Thyroid gland (tissue), 4 donors: ENCODE measurements at regions not wholly inside any gene's neighbourhood (a gene's known extent, or its start where the extent isn't known, plus 50 kb on each side); places are given as distances from the start of the nearest gene placed in this dataset.

Source experiments
- DNase-seq, 2 donors: peaks; one replicate each; pipeline ENCODE4 v3.0.0-alpha.2; 2019
- H3K27ac ChIP-seq, 3 donors: fragments of 200-600 bp; sonication (generic); 1 replicate in 2 of 3; 2 replicates in 1 of 3; pipeline ENCODE4 v1.5.1; 2016 to 2019; ENCODE audit warnings: mild to moderate bottlenecking in 1 of 3, moderate library complexity in 1 of 3
- H3K27me3 ChIP-seq: fragments of 200-600 bp; sonication (generic); one replicate; pipeline ENCODE4 v1.5.1; 2019
- H3K36me3 ChIP-seq, 2 donors: fragments of 200-600 bp; sonication (generic); one replicate each; pipeline ENCODE4 v1.5.1; 2016 to 2019
- H3K4me1 ChIP-seq, 2 donors: fragments of 200-600 bp; sonication (generic); one replicate each; pipeline ENCODE4 v1.5.1; 2017 to 2019
- H3K4me3 ChIP-seq, 3 donors: fragments of 200-600 bp; sonication (generic); replicated peaks in 1 of 3; 1 replicate in 2 of 3; 2 replicates in 1 of 3; pipeline ENCODE4 v1.5.1; 2016; ENCODE audit warnings: mild to moderate bottlenecking in 1 of 3
- H3K9me3 ChIP-seq: fragments of 200-600 bp; sonication (generic); one replicate; pipeline ENCODE4 v1.5.1; 2017
- CTCF ChIP-seq, 6 experiments: fragments of 200-600 bp in 3 of 6; fragments of 450-650 bp in 3 of 6; sonication (generic) in 3 of 6; IDR thresholded peaks; one replicate each; pipeline ENCODE4 v1.5.1; 2016 to 2019; ENCODE audit warnings: antibody characterized with exemption in 6 of 6, mild to moderate bottlenecking in 2 of 6, inconsistent platforms in 1 of 6, moderate library complexity in 1 of 6
- POLR2A ChIP-seq, 2 donors: fragments of 450-650 bp; IDR thresholded peaks; one replicate each; pipeline ENCODE4 v1.6.1; 2017; ENCODE audit warnings: antibody characterized with exemption in 2 of 2, mild to moderate bottlenecking in 2 of 2, moderate library complexity in 1 of 2
- WGBS, 2 donors: methylation state at CpG; one replicate each; pipeline ENCODE4 v1.1.5; 2017; 5-methylcytosine and 5-hydroxymethylcytosine counted together
- intact Hi-C: fragments of 100-400 bp; cut with DNase I; formaldehyde crosslinking; loops from one replicate; pipeline ENCODE4 v1.15.1; 2023

- WGBS, 2 donors = 78 to 92% methylated on average over 6 of the region's 6 CpGs
- Histone ChIP-seq H3K27ac (no peak overlapping the region), H3K9me3 (no peaks in the 10 kb centered on the region), H3K27me3 (no peaks in the 10 kb centered on the region), H3K4me3 (no peak overlapping the region), H3K36me3 (no peaks in the 10 kb centered on the region), H3K4me1 (no peaks in the 10 kb centered on the region)
- DNase-seq = no peak
- intact Hi-C loops = no loop called here
- TF ChIP-seq POLR2A (IDR thresholded peaks at IDR 0.05) = no peak
- no peak for TF ChIP-seq CTCF (IDR thresholded peaks at IDR 0.05)
Observed at GRCh38 chr19:28983430-28983829, 229.5 kb downstream of the UQCRFS1 start.

GRCh38 chr19:28981994-28982393, 231.0 kb downstream of the UQCRFS1 start:
- Histone ChIP-seq H3K27me3 (no peaks in the 10 kb centered on the region), H3K27ac (no peak overlapping the region), H3K4me1 (no peaks in the 10 kb centered on the region), H3K36me3 (no peaks in the 10 kb centered on the region), H3K9me3 (no peaks in the 10 kb centered on the region), H3K4me3 (no peak overlapping the region)
- WGBS, 2 donors = 85 to 90% methylated on average over 2 of the region's 2 CpGs
- no peak for DNase-seq
- intact Hi-C loops = no loop called here
- TF ChIP-seq CTCF (IDR thresholded peaks at IDR 0.05) (no peak), POLR2A (IDR thresholded peaks at IDR 0.05) (no peak)

- WGBS, 2 donors = 35 to 43% methylated on average over 11 of the region's 11 CpGs
- intact Hi-C loops = no loop called here
Observed at GRCh38 chr19:28981518-28981917, 231.4 kb downstream of the UQCRFS1 start.

GRCh38 chr19:28980236-28980868, 232.6 kb downstream of the UQCRFS1 start:
- TF ChIP-seq CTCF (IDR thresholded peaks at IDR 0.05) (peak in 1 of 6 experiments; percentile 3), POLR2A (IDR thresholded peaks at IDR 0.05) (no peak)
- Histone ChIP-seq H3K4me3 (no peak overlapping the region), H3K9me3 (no peaks in the 10 kb centered on the region), H3K27me3 (no peaks in the 10 kb centered on the region), H3K27ac (no peak overlapping the region), H3K36me3 (no peaks in the 10 kb centered on the region), H3K4me1 (no peaks in the 10 kb centered on the region)
- 52 to 57% methylated on average over 7 of the region's 7 CpGs for WGBS, 2 donors
- no peak for DNase-seq
- intact Hi-C loops = no loop called here

More at GRCh38 chr19:28981518-28981917, 231.4 kb downstream of the UQCRFS1 start:
- H3K36me3 ChIP-seq = no peaks in the 10 kb centered on the region
- peak; percentile 37 to 48 for DNase-seq
- H3K27me3 ChIP-seq = no peaks in the 10 kb centered on the region
- no peaks in the 10 kb centered on the region for H3K4me1 ChIP-seq
- no peak overlapping the region for H3K27ac ChIP-seq
- H3K9me3 ChIP-seq = no peaks in the 10 kb centered on the region
- TF ChIP-seq POLR2A (IDR thresholded peaks at IDR 0.05) = no peak
- peak in 1 of 6 experiments; percentile 13 for TF ChIP-seq CTCF (IDR thresholded peaks at IDR 0.05)
- no peak overlapping the region for H3K4me3 ChIP-seq

- no peak overlapping the region for H3K27ac ChIP-seq
- TF ChIP-seq POLR2A (IDR thresholded peaks at IDR 0.05) = no peak
- TF ChIP-seq CTCF (IDR thresholded peaks at IDR 0.05) = no peak
- no peaks in the 10 kb centered on the region for H3K9me3 ChIP-seq
- DNase-seq = no peak
- intact Hi-C loops = no loop called here
- H3K36me3 ChIP-seq = no peaks in the 10 kb centered on the region
- H3K4me3 ChIP-seq = no peak overlapping the region
- H3K4me1 ChIP-seq = no peaks in the 10 kb centered on the region
- no peaks in the 10 kb centered on the region for H3K27me3 ChIP-seq
- 81 to 87% methylated on average over 5 of the region's 5 CpGs for WGBS, 2 donors
Observed at GRCh38 chr19:28977826-28978225, 235.1 kb downstream of the UQCRFS1 start.
